ENCODE measurements at regions not wholly inside any gene's neighbourhood (a gene's known extent, or its start where the extent isn't known, plus 50 kb on each side); places are given as distances from the start of the nearest gene placed in this dataset.

- Histone ChIP-seq H3K9me3 (ENCODE audit: control insufficient read depth, low read length) (no peaks in the 10 kb centered on the region), H3K36me3 (ENCODE audit: control insufficient read depth, insufficient read depth, low read length) (no peaks in the 10 kb centered on the region), H3K4me1 (ENCODE audit: control insufficient read depth, insufficient read depth, low read length) (no peaks in the 10 kb centered on the region), H3K27me3 (ENCODE audit: control insufficient read depth, insufficient read depth, low read length, poor library complexity, severe bottlenecking) (no peaks in the 10 kb centered on the region), H3K9ac (ENCODE audit: extremely low read depth, low read length, poor library complexity, severe bottlenecking) (no peak overlapping the region), H3K27ac (ENCODE audit: low read depth, low read length) (no peak overlapping the region), H3K4me3 (ENCODE audit: low read length) (no peak overlapping the region)
- Mint-ChIP-seq H3K36me3 (ENCODE audit: low read depth) (no peaks in the 10 kb centered on the region), H3K27me3 (ENCODE audit: insufficient read depth) (no peaks in the 10 kb centered on the region), H3K4me3 (no peak overlapping the region), H3K4me1 (peaks cover 2% of the 10 kb centered on the region), H3K9me3 (peaks cover 2% of the 10 kb centered on the region), H3K27ac (no peak overlapping the region)
- 53 to 71% methylated on average over 3 to 4 of the region's 5 CpGs for WGBS, 2 experiments (ENCODE audit: insufficient coverage in 1 of 2, insufficient read length in 1 of 2)
- peak; percentile 85 for TF ChIP-seq CTCF (conservative IDR thresholded peaks at IDR 0.05)
- DNase-seq = no peak
Measured at GRCh38 chr18:40159141-40160017, 1795.7 kb upstream of the PIK3C3 start.

GRCh38 chr18:40157120-40157519 is 1797.9 kb upstream of the PIK3C3 start:
- Mint-ChIP-seq H3K36me3 (ENCODE audit: low read depth) (no peaks in the 10 kb centered on the region), H3K4me3 (no peak overlapping the region), H3K27me3 (ENCODE audit: insufficient read depth) (no peaks in the 10 kb centered on the region), H3K27ac (no peak overlapping the region), H3K4me1 (peaks cover 2% of the 10 kb centered on the region), H3K9me3 (peaks cover 2% of the 10 kb centered on the region)
- H3K27ac ChIP-seq (ENCODE audit: low read depth, low read length) = no peak overlapping the region
- no peak for DNase-seq
- H3K27me3 ChIP-seq (ENCODE audit: control insufficient read depth, insufficient read depth, low read length, poor library complexity, severe bottlenecking) = no peaks in the 10 kb centered on the region
- no peak overlapping the region for H3K4me3 ChIP-seq (ENCODE audit: low read length)
- no peaks in the 10 kb centered on the region for H3K36me3 ChIP-seq (ENCODE audit: control insufficient read depth, insufficient read depth, low read length)
- TF ChIP-seq CTCF (conservative IDR thresholded peaks at IDR 0.05) = no peak
- no peak overlapping the region for H3K9ac ChIP-seq (ENCODE audit: extremely low read depth, low read length, poor library complexity, severe bottlenecking)
- no peaks in the 10 kb centered on the region for H3K4me1 ChIP-seq (ENCODE audit: control insufficient read depth, insufficient read depth, low read length)
- no peaks in the 10 kb centered on the region for H3K9me3 ChIP-seq (ENCODE audit: control insufficient read depth, low read length)
- 94% methylated on average over 4 of the region's 7 CpGs; no CpG with 5 or more reads in 1 of the 2 experiments for WGBS, 2 experiments (ENCODE audit: insufficient coverage in 1 of 2, insufficient read length in 1 of 2)

- no peak overlapping the region for H3K4me3 Mint-ChIP-seq
- H3K27me3 Mint-ChIP-seq (ENCODE audit: insufficient read depth) = no peaks in the 10 kb centered on the region
- H3K9ac ChIP-seq (ENCODE audit: extremely low read depth, low read length, poor library complexity, severe bottlenecking) = no peak overlapping the region
- no peak overlapping the region for H3K27ac ChIP-seq (ENCODE audit: low read depth, low read length)
- no peaks in the 10 kb centered on the region for H3K27me3 ChIP-seq (ENCODE audit: control insufficient read depth, insufficient read depth, low read length, poor library complexity, severe bottlenecking)
- H3K9me3 ChIP-seq (ENCODE audit: control insufficient read depth, low read length) = no peaks in the 10 kb centered on the region
- no peaks in the 10 kb centered on the region for H3K36me3 Mint-ChIP-seq (ENCODE audit: low read depth)
- H3K27ac Mint-ChIP-seq = no peak overlapping the region
- no peaks in the 10 kb centered on the region for H3K4me1 ChIP-seq (ENCODE audit: control insufficient read depth, insufficient read depth, low read length)
- peaks cover 2% of the 10 kb centered on the region for H3K9me3 Mint-ChIP-seq
- no peak for DNase-seq
- no peaks in the 10 kb centered on the region for H3K36me3 ChIP-seq (ENCODE audit: control insufficient read depth, insufficient read depth, low read length)
- no peaks in the 10 kb centered on the region for H3K4me1 Mint-ChIP-seq
- no peak for TF ChIP-seq CTCF (conservative IDR thresholded peaks at IDR 0.05)
- no peak overlapping the region for H3K4me3 ChIP-seq (ENCODE audit: low read length)
Measured at GRCh38 chr18:40152859-40153258, 1802.2 kb upstream of the PIK3C3 start.

All from endodermal cell (in vitro differentiated cells).